SK-N-SH treated with all-trans-retinoic acid at 6 μM for 48 hours (cell line): ENCODE measurements at regions not wholly inside any gene's neighbourhood (a gene's known extent, or its start where the extent isn't known, plus 50 kb on each side); places are given as distances from the start of the nearest gene placed in this dataset.

Source experiments
- ATAC-seq: fragments of 200-7000 bp; cut with Tn5 transposase; 3 replicates; pipeline ENCODE4 v1.9.1; 2020; ENCODE audit warnings: mild to moderate bottlenecking, moderate library complexity
- ARNTL ChIP-seq: fragments of 450-650 bp; formaldehyde crosslinking; IDR thresholded peaks from 2 replicates; pipeline ENCODE4 v1.5.0; 2020; ENCODE audit warnings: low read depth, mild to moderate bottlenecking, moderate library complexity, borderline replicate concordance
- BACH2 ChIP-seq: fragments of 250-450 bp; sonication (Bioruptor Pico); IDR thresholded peaks from 2 replicates; pipeline ENCODE4 v1.9.0; 2021; ENCODE audit warnings: mild to moderate bottlenecking, borderline replicate concordance
- CSDC2 ChIP-seq: fragments of 250-450 bp; sonication (Bioruptor Pico); IDR thresholded peaks from 2 replicates; pipeline ENCODE4 v1.5.0; 2020; ENCODE audit warnings: mild to moderate bottlenecking, moderate library complexity
- ESRRG ChIP-seq: fragments of 250-450 bp; sonication (Bioruptor Pico); IDR thresholded peaks from 2 replicates; pipeline ENCODE4 v1.6.1; 2021; ENCODE audit warnings: mild to moderate bottlenecking
- GLIS3 ChIP-seq: fragments of 250-450 bp; sonication (Bioruptor Pico); IDR thresholded peaks from 2 replicates; pipeline ENCODE4 v1.5.0; 2020; ENCODE audit warnings: mild to moderate bottlenecking, moderate library complexity
- ISL1 ChIP-seq: fragments of 250-450 bp; sonication (Bioruptor Pico); IDR thresholded peaks from 2 replicates; pipeline ENCODE4 v2.1.2; 2022; ENCODE audit warnings: mild to moderate bottlenecking, moderate library complexity
- PPARA ChIP-seq: fragments of 250-450 bp; sonication (Bioruptor Pico); IDR thresholded peaks from 2 replicates; pipeline ENCODE4 v1.5.0; 2020; ENCODE audit warnings: mild to moderate bottlenecking, borderline replicate concordance
- RARB ChIP-seq: fragments of 250-450 bp; sonication (Bioruptor Pico); IDR thresholded peaks from 2 replicates; pipeline ENCODE4 v1.8.0; 2021; ENCODE audit warnings: mild to moderate bottlenecking, moderate library complexity
- TCF4 ChIP-seq: fragments of 250-450 bp; sonication (Bioruptor Pico); IDR thresholded peaks from 2 replicates; pipeline ENCODE4 v1.8.0; 2021; ENCODE audit warnings: mild to moderate bottlenecking, moderate library complexity, borderline replicate concordance
- TOX ChIP-seq: fragments of 250-450 bp; sonication (Bioruptor Pico); IDR thresholded peaks from 2 replicates; pipeline ENCODE4 v1.8.0; 2021; ENCODE audit warnings: mild to moderate bottlenecking, moderate library complexity, borderline replicate concordance
- ZC3H10 ChIP-seq: fragments of 250-450 bp; sonication (Bioruptor Pico); IDR thresholded peaks from 2 replicates; pipeline ENCODE4 v1.5.1; 2021; ENCODE audit warnings: mild to moderate bottlenecking, moderate library complexity
- ZFP3 ChIP-seq: fragments of 250-450 bp; sonication (Bioruptor Pico); IDR thresholded peaks from 2 replicates; pipeline ENCODE4 v1.5.0; 2020; ENCODE audit warnings: mild to moderate bottlenecking, moderate library complexity
- ZNF565 ChIP-seq: fragments of 450-650 bp; formaldehyde crosslinking; conservative IDR thresholded peaks from 2 replicates; pipeline ENCODE4 v1.5.0; 2020; ENCODE audit warnings: low read depth, mild to moderate bottlenecking, moderate library complexity
- ZNF70 ChIP-seq: fragments of 450-650 bp; formaldehyde crosslinking; IDR thresholded peaks from 2 replicates; pipeline ENCODE4 v1.5.0; 2020; ENCODE audit warnings: mild to moderate bottlenecking, moderate library complexity
- ZNF8 ChIP-seq: fragments of 450-650 bp; formaldehyde crosslinking; IDR thresholded peaks from 2 replicates; pipeline ENCODE4 v1.5.0; 2020; ENCODE audit warnings: mild to moderate bottlenecking, moderate library complexity
- TF ChIP-seq, protein P1 (sequence below): fragments of 250-450 bp; sonication (Bioruptor Pico); IDR thresholded peaks from 2 replicates; pipeline ENCODE4 v1.5.1; 2021; ENCODE audit warnings: mild to moderate bottlenecking, moderate library complexity
- TF ChIP-seq, protein P2 (sequence below): fragments of 250-450 bp; sonication (Bioruptor Pico); IDR thresholded peaks from 2 replicates; pipeline ENCODE4 v1.8.0; 2020; ENCODE audit warnings: mild to moderate bottlenecking, moderate library complexity, borderline replicate concordance
- TF ChIP-seq, protein P3 (sequence below): fragments of 250-450 bp; sonication (Bioruptor Pico); IDR thresholded peaks from 2 replicates; pipeline ENCODE4 v1.8.0; 2021; ENCODE audit warnings: low read depth, mild to moderate bottlenecking, moderate library complexity, borderline replicate concordance
- TF ChIP-seq, protein P4 (sequence below): fragments of 250-450 bp; sonication (Bioruptor Pico); IDR thresholded peaks from 2 replicates; pipeline ENCODE4 v1.5.0; 2020; ENCODE audit warnings: mild to moderate bottlenecking, moderate library complexity

DNA sequence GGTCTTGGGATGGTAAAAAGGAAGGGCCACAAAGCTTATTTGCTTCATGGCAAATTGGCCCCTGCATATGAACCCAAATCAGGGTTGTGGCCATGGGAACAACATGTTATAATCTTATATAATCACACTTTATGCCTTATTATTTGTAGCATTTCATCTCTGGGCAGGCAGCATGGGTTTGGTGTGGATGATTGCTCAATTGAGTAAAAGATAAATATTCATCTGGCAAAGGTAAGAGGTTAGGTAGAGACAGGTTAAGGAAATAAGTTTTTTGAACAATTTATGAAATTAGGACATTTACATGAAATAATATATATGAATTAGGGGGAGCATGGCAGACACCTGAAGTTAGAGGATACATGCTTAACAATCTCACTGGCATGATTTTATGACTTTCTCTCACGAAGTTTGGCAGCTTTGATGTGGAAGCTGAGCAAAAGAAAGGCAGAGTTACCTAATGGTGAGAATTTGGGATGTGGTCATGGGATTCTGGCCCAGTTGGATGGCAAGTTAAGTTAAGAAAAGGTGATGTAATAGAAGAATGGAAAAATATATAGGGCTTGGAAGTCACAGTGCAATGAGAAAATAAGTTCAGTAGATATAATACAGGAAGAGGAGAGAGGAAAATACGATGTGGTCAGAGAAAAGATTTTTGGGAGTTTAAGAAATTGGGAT is 88.1 kb upstream of the FAM3C start (continued):
- TF ChIP-seq, protein P1, sequence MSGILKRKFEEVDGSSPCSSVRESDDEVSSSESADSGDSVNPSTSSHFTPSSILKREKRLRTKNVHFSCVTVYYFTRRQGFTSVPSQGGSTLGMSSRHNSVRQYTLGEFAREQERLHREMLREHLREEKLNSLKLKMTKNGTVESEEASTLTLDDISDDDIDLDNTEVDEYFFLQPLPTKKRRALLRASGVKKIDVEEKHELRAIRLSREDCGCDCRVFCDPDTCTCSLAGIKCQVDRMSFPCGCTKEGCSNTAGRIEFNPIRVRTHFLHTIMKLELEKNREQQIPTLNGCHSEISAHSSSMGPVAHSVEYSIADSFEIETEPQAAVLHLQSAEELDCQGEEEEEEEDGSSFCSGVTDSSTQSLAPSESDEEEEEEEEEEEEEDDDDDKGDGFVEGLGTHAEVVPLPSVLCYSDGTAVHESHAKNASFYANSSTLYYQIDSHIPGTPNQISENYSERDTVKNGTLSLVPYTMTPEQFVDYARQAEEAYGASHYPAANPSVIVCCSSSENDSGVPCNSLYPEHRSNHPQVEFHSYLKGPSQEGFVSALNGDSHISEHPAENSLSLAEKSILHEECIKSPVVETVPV (CRISPR knock-in tag) = no peak
- TF ChIP-seq ARNTL (CRISPR knock-in tag) = no peak
- no peak for TF ChIP-seq CSDC2 (CRISPR knock-in tag)

DNA sequence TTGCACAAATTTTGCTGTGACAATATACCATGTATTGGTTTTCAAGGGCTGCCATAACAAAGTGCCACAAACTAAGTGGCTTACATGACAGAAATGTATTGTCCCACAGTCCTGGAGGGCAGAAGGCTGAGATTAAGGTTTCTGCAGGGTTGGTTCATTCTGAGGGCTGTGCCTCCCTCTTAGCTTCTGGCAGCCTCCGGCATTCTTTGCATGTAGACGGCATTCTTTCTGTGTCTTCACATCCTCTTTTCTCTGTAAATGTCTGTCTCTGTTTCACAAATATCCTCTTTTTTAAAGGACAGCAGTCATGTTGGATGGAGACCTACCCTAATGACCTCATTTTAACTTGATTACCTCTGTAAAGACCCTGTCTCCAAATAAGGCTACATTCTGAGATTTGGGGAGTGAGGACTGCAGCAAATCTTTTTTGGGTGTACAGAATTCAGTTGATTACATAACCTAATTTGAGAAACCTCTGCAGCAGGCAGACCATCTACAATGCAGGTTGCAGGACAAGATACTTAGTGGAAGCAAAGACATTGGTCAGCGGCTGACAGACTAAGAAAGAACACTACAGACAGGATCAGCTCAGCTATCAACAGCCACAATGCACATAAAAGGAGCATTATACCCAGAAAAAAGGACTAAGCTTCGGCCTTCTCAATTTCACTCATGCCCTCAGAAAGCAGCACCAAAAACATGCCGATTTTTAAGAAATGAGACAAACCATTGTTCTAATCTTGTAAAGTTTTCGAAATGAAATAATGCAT is 84.6 kb upstream of the FAM3C start:
- TF ChIP-seq, protein P2, sequence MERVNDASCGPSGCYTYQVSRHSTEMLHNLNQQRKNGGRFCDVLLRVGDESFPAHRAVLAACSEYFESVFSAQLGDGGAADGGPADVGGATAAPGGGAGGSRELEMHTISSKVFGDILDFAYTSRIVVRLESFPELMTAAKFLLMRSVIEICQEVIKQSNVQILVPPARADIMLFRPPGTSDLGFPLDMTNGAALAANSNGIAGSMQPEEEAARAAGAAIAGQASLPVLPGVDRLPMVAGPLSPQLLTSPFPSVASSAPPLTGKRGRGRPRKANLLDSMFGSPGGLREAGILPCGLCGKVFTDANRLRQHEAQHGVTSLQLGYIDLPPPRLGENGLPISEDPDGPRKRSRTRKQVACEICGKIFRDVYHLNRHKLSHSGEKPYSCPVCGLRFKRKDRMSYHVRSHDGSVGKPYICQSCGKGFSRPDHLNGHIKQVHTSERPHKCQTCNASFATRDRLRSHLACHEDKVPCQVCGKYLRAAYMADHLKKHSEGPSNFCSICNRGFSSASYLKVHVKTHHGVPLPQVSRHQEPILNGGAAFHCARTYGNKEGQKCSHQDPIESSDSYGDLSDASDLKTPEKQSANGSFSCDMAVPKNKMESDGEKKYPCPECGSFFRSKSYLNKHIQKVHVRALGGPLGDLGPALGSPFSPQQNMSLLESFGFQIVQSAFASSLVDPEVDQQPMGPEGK (CRISPR knock-in tag) = no peak
- TF ChIP-seq ZNF70 (no peak), ESRRG (CRISPR knock-in tag) (no peak), CSDC2 (CRISPR knock-in tag) (no peak), TOX (CRISPR knock-in tag) (no peak), GLIS3 (no peak), ZC3H10 (no peak), ZNF8 (no peak), PPARA (CRISPR knock-in tag) (no peak), RARB (CRISPR knock-in tag) (no peak), ZNF565 (CRISPR knock-in tag) (no peak), ZFP3 (no peak), BACH2 (CRISPR knock-in tag) (no peak), TCF4 (CRISPR knock-in tag) (no peak), ISL1 (CRISPR knock-in tag) (no peak), ARNTL (CRISPR knock-in tag) (no peak)
- TF ChIP-seq, protein P1 (CRISPR knock-in tag) = no peak
- TF ChIP-seq, protein P3, sequence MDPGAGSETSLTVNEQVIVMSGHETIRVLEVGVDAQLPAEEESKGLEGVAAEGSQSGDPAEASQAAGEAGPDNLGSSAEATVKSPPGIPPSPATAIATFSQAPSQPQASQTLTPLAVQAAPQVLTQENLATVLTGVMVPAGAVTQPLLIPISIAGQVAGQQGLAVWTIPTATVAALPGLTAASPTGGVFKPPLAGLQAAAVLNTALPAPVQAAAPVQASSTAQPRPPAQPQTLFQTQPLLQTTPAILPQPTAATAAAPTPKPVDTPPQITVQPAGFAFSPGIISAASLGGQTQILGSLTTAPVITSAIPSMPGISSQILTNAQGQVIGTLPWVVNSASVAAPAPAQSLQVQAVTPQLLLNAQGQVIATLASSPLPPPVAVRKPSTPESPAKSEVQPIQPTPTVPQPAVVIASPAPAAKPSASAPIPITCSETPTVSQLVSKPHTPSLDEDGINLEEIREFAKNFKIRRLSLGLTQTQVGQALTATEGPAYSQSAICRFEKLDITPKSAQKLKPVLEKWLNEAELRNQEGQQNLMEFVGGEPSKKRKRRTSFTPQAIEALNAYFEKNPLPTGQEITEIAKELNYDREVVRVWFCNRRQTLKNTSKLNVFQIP (CRISPR knock-in tag) = no peak
- TF ChIP-seq, protein P4, sequence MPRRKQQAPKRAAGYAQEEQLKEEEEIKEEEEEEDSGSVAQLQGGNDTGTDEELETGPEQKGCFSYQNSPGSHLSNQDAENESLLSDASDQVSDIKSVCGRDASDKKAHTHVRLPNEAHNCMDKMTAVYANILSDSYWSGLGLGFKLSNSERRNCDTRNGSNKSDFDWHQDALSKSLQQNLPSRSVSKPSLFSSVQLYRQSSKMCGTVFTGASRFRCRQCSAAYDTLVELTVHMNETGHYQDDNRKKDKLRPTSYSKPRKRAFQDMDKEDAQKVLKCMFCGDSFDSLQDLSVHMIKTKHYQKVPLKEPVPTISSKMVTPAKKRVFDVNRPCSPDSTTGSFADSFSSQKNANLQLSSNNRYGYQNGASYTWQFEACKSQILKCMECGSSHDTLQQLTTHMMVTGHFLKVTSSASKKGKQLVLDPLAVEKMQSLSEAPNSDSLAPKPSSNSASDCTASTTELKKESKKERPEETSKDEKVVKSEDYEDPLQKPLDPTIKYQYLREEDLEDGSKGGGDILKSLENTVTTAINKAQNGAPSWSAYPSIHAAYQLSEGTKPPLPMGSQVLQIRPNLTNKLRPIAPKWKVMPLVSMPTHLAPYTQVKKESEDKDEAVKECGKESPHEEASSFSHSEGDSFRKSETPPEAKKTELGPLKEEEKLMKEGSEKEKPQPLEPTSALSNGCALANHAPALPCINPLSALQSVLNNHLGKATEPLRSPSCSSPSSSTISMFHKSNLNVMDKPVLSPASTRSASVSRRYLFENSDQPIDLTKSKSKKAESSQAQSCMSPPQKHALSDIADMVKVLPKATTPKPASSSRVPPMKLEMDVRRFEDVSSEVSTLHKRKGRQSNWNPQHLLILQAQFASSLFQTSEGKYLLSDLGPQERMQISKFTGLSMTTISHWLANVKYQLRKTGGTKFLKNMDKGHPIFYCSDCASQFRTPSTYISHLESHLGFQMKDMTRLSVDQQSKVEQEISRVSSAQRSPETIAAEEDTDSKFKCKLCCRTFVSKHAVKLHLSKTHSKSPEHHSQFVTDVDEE (CRISPR knock-in tag) = no peak
- TF ChIP-seq, all 23 proteins: peak for 0
- ATAC-seq = peak; percentile 50

DNA sequence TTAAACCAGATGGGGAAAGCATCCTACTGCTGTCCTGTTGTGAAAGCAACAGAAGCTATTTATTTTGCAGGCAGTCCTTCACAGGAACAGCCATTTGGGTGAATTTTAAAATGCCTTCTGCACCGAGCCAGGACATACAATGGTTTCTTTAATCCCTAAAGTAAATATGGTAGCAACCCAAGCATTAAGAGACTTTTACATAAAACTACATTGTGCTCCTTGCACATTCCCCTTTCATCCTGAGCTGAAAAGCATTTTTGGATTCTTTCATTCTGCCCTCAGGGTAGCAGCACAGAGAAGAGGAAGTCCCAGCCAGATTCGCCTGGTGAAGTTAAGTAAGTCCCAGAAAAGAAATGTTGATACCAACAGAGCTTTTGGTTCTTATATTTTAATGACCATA is 84.0 kb upstream of the FAM3C start:
- ATAC-seq = peak; percentile 56
- TF ChIP-seq TOX (CRISPR knock-in tag) = no peak
- no peak for TF ChIP-seq ZNF8
- TF ChIP-seq, protein P3 (CRISPR knock-in tag) = no peak
- TF ChIP-seq CSDC2 (CRISPR knock-in tag) = no peak
- TF ChIP-seq BACH2 (CRISPR knock-in tag) = no peak
- TF ChIP-seq, protein P1 (CRISPR knock-in tag) = no peak
- TF ChIP-seq TCF4 (CRISPR knock-in tag) = no peak
- no peak for TF ChIP-seq ZNF565 (CRISPR knock-in tag)
- TF ChIP-seq PPARA (CRISPR knock-in tag) = no peak
- no peak for TF ChIP-seq ZFP3
- TF ChIP-seq, protein P2 (CRISPR knock-in tag) = no peak
